K562 (cell line): ENCODE measurements at regions not wholly inside any gene's neighbourhood (a gene's known extent, or its start where the extent isn't known, plus 50 kb on each side); places are given as distances from the start of the nearest gene placed in this dataset.

ENCODE experiments used
- BRCA1 ChIP-seq, 2 experiments: fragments of 450-650 bp in 1 of 2; sonication (generic) in 1 of 2; formaldehyde crosslinking in 1 of 2; IDR thresholded peaks; 2 replicates each; pipeline versions ENCODE4 v1.5.0 to v1.6.1; 2017 to 2020; ENCODE audit warnings: mild to moderate bottlenecking in 1 of 2, missing genetic modification reagents in 1 of 2
- CHD1 ChIP-seq: fragments of 200-600 bp; sonication (generic); IDR thresholded peaks from one replicate; pipeline ENCODE4 v1.6.1; 2012; ENCODE audit warnings: mild to moderate bottlenecking, moderate library complexity, low read length, inconsistent platforms
- ESRRB ChIP-seq: fragments of 250-450 bp; sonication (Bioruptor Pico); IDR thresholded peaks from 2 replicates; pipeline ENCODE4 v1.5.0; 2020; ENCODE audit warnings: mild to moderate bottlenecking, moderate library complexity, borderline replicate concordance
- FOS ChIP-seq: IDR thresholded peaks from 3 replicates; pipeline ENCODE4 v1.6.1; 2011; ENCODE audit not compliant: insufficient read length; ENCODE audit errors: extremely low read depth
- HINFP ChIP-seq: fragments of 450-650 bp; conservative IDR thresholded peaks from 2 replicates; pipeline ENCODE4 v1.6.1; 2016; ENCODE audit warnings: missing genetic modification characterization, low read depth, mild to moderate bottlenecking, control low read depth, missing compliant biosample characterization
- IRF1 ChIP-seq: sonication (generic); formaldehyde crosslinking; IDR thresholded peaks from 2 replicates; pipeline ENCODE4 v1.8.0; 2022; ENCODE audit warnings: missing genetic modification reagents, mild to moderate bottlenecking, borderline replicate concordance
- MBD1 ChIP-seq: fragments of 250-450 bp; sonication (Bioruptor Pico); IDR thresholded peaks from 2 replicates; pipeline ENCODE4 v1.8.0; 2022; ENCODE audit warnings: inconsistent platforms
- MXD1 ChIP-seq: fragments of 250-450 bp; sonication (Bioruptor Pico); IDR thresholded peaks from 2 replicates; pipeline ENCODE4 v1.8.0; 2021; ENCODE audit warnings: borderline replicate concordance, mild to moderate bottlenecking, moderate library complexity; ENCODE audit not compliant: poor library complexity, severe bottlenecking
- NKRF ChIP-seq: fragments of 450-650 bp; IDR thresholded peaks from 2 replicates; pipeline ENCODE4 v1.6.1; 2016; ENCODE audit warnings: borderline replicate concordance
- SIN3B ChIP-seq: fragments of 450-650 bp; IDR thresholded peaks from 2 replicates; pipeline ENCODE4 v1.6.1; 2017; ENCODE audit warnings: low read depth, mild to moderate bottlenecking, moderate library complexity
- USF1 ChIP-seq: sonication (generic); formaldehyde crosslinking; IDR thresholded peaks from 2 replicates; pipeline ENCODE4 v1.9.0; 2022; ENCODE audit warnings: mild to moderate bottlenecking, missing genetic modification reagents
- ZKSCAN3 ChIP-seq: fragments of 250-450 bp; sonication (Bioruptor Pico); IDR thresholded peaks from 2 replicates; pipeline ENCODE4 v1.4.0; 2020
- ZNF23 ChIP-seq: fragments of 250-450 bp; sonication (Bioruptor Pico); IDR thresholded peaks from 2 replicates; pipeline ENCODE4 v1.4.0; 2020; ENCODE audit warnings: mild to moderate bottlenecking
- ZNF354B ChIP-seq: fragments of 250-450 bp; sonication (Bioruptor Pico); IDR thresholded peaks from 2 replicates; pipeline ENCODE4 v1.4.0; 2020
- ZNF57 ChIP-seq: fragments of 450-650 bp; formaldehyde crosslinking; IDR thresholded peaks from 2 replicates; pipeline ENCODE4 v1.4.0; 2020; ENCODE audit warnings: mild to moderate bottlenecking, moderate library complexity

GRCh38 chr6:90458353-90459224 lies 128.3 kb downstream of the MAP3K7 start (continued):
- TF ChIP-seq HINFP (tag) (0 out of 2 replicates have a peak, but pooled peaks have one; percentile 5), ZKSCAN3 (CRISPR knock-in tag) (no peak), ZNF23 (0 out of 2 replicates have a peak, but pooled peaks have one; percentile 11), SIN3B (no peak), IRF1 (CRISPR knock-in tag) (no peak), ZNF57 (no peak), NKRF (no peak), ZNF354B (no peak), ESRRB (no peak), FOS (peak; percentile 41), MBD1 (no peak), CHD1 (no peak), BRCA1 (IDR thresholded peaks at IDR 0.05) (no peak), BRCA1 (CRISPR knock-in tag; IDR thresholded peaks at IDR 0.05) (no peak), MXD1 (no peak), USF1 (CRISPR knock-in tag) (no peak)
